ENCODE measurements at regions not wholly inside any gene's neighbourhood (a gene's known extent, or its start where the extent isn't known, plus 50 kb on each side); places are given as distances from the start of the nearest gene placed in this dataset.

DNA sequence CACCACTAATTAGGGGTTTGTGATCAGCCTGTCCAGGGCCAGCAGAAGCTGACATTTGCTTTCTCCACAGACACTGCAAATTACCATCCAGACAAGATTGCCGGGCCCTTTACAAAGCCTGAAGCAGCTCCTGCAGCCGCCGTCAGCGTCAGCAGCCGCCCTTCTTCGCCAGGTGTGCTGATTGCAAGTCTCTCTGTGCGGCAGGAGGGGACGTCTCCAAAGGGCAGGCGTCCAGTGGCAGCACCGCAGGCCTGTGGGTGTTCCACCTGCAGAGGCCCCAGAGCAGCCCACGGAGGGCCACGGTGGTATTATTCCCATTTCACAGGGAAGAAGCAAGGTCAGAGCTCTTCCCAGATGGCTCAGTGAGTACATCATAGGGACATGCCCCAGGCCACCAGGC lies 108.0 kb upstream of the PPP1R26 start:
- Histone ChIP-seq H3K27ac (ENCODE audit: low read length) (no peak overlapping the region), H3K4me1 (ENCODE audit: control insufficient read depth, insufficient read depth, low read length) (no peaks in the 10 kb centered on the region), H3K27me3 (ENCODE audit: control insufficient read depth, insufficient read depth, low read length) (no peaks in the 10 kb centered on the region; the same call in 1 of the 2 replicates), H3K4me3 (ENCODE audit: low read depth in 2 of 2, low read length in 2 of 2) (no peak overlapping the region), H3K36me3 (ENCODE audit: control insufficient read depth, insufficient read depth, low read length) (no peaks in the 10 kb centered on the region), H3K9me3 (ENCODE audit: control insufficient read depth, insufficient read depth, low read depth, low read length) (no peaks in the 10 kb centered on the region)
- CTCF ChIA-PET = no interaction called here
- DNase-seq (ENCODE audit: low read depth, low spot score) (no peak), ATAC-seq (no peak)
- in situ Hi-C loops (cut with HindIII; ENCODE audit: low pct_unique_long_range_greater_than_20kb, low sequenced_read_pairs) (no loop called here), intact Hi-C loops (cut with micrococcal nuclease; ENCODE audit: unreplicated experiment) (no loop called here)
- BruUV-seq (replicated peaks) = no TSS peak
- TF ChIP-seq, protein P1, sequence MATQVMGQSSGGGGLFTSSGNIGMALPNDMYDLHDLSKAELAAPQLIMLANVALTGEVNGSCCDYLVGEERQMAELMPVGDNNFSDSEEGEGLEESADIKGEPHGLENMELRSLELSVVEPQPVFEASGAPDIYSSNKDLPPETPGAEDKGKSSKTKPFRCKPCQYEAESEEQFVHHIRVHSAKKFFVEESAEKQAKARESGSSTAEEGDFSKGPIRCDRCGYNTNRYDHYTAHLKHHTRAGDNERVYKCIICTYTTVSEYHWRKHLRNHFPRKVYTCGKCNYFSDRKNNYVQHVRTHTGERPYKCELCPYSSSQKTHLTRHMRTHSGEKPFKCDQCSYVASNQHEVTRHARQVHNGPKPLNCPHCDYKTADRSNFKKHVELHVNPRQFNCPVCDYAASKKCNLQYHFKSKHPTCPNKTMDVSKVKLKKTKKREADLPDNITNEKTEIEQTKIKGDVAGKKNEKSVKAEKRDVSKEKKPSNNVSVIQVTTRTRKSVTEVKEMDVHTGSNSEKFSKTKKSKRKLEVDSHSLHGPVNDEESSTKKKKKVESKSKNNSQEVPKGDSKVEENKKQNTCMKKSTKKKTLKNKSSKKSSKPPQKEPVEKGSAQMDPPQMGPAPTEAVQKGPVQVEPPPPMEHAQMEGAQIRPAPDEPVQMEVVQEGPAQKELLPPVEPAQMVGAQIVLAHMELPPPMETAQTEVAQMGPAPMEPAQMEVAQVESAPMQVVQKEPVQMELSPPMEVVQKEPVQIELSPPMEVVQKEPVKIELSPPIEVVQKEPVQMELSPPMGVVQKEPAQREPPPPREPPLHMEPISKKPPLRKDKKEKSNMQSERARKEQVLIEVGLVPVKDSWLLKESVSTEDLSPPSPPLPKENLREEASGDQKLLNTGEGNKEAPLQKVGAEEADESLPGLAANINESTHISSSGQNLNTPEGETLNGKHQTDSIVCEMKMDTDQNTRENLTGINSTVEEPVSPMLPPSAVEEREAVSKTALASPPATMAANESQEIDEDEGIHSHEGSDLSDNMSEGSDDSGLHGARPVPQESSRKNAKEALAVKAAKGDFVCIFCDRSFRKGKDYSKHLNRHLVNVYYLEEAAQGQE (IDR thresholded peaks at IDR 0.05; ENCODE audit: insufficient read depth in 1 of 2, low read depth in 2 of 2, low read length in 1 of 2) = no peak
- TF ChIP-seq SIN3A (IDR thresholded peaks at IDR 0.05; ENCODE audit: borderline replicate concordance, insufficient read depth, low read depth, low read length) = no peak
- no peak for TF ChIP-seq TCF7L2 (IDR thresholded peaks at IDR 0.05; ENCODE audit: low read depth, low read length)
- no peak for TF ChIP-seq POLR2AphosphoS5 (IDR thresholded peaks at IDR 0.05; ENCODE audit: low read depth, low read length)
- TF ChIP-seq, protein P2, sequence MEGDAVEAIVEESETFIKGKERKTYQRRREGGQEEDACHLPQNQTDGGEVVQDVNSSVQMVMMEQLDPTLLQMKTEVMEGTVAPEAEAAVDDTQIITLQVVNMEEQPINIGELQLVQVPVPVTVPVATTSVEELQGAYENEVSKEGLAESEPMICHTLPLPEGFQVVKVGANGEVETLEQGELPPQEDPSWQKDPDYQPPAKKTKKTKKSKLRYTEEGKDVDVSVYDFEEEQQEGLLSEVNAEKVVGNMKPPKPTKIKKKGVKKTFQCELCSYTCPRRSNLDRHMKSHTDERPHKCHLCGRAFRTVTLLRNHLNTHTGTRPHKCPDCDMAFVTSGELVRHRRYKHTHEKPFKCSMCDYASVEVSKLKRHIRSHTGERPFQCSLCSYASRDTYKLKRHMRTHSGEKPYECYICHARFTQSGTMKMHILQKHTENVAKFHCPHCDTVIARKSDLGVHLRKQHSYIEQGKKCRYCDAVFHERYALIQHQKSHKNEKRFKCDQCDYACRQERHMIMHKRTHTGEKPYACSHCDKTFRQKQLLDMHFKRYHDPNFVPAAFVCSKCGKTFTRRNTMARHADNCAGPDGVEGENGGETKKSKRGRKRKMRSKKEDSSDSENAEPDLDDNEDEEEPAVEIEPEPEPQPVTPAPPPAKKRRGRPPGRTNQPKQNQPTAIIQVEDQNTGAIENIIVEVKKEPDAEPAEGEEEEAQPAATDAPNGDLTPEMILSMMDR (IDR thresholded peaks at IDR 0.05) = no peak
- POLR2A ChIA-PET = no interaction called here

DNA sequence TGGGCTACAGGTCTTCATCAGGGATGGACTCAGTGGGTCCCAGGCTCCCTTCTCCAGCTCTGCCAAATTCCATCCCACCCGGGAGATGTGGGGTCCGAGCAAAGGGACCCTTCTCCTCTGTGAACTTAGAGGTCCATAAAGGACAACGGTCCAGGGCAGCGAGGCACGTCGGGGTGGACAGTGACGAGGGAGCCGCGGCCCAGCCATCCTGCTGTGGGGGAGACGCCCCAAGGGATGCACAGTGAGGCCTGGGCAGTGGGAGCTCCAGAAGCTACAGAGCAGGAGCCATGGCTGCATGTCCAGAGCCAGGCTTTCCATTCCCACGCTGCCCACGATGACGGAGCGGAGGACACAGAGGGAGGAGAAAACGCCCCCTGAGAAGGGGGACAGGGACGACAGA lies 107.5 kb upstream of the PPP1R26 start:
- ATAC-seq (no peak), DNase-seq (ENCODE audit: low read depth, low spot score) (no peak)
- Histone ChIP-seq H3K27me3 (ENCODE audit: control insufficient read depth, insufficient read depth, low read length) (no peaks in the 10 kb centered on the region; the same call in 1 of the 2 replicates), H3K36me3 (ENCODE audit: control insufficient read depth, insufficient read depth, low read length) (no peaks in the 10 kb centered on the region), H3K9me3 (ENCODE audit: control insufficient read depth, insufficient read depth, low read depth, low read length) (no peaks in the 10 kb centered on the region), H3K27ac (ENCODE audit: low read length) (no peak overlapping the region), H3K4me3 (ENCODE audit: low read depth in 2 of 2, low read length in 2 of 2) (no peak overlapping the region), H3K4me1 (ENCODE audit: control insufficient read depth, insufficient read depth, low read length) (no peaks in the 10 kb centered on the region)
- in situ Hi-C loops (cut with HindIII; ENCODE audit: low pct_unique_long_range_greater_than_20kb, low sequenced_read_pairs) = no loop called here
- ChIA-PET CTCF (no interaction called here), POLR2A (no interaction called here)
- TF ChIP-seq, protein P2 (IDR thresholded peaks at IDR 0.05) = no peak
- no peak for TF ChIP-seq SIN3A (IDR thresholded peaks at IDR 0.05; ENCODE audit: borderline replicate concordance, insufficient read depth, low read depth, low read length)
- no peak for TF ChIP-seq POLR2AphosphoS5 (IDR thresholded peaks at IDR 0.05; ENCODE audit: low read depth, low read length)
- BruUV-seq (replicated peaks) = no TSS peak
- intact Hi-C loops (cut with micrococcal nuclease; ENCODE audit: unreplicated experiment) = no loop called here
